IMR-90 (cell line): ENCODE measurements at regions not wholly inside any gene's neighbourhood (a gene's known extent, or its start where the extent isn't known, plus 50 kb on each side); places are given as distances from the start of the nearest gene placed in this dataset.

ENCODE experiments used
- ATAC-seq: fragments of 200-7000 bp; cut with Tn5 transposase; 2 replicates; pipeline ENCODE4 v1.9.1; 2020; ENCODE audit warnings: low read depth, mild to moderate bottlenecking, moderate library complexity
- BruUV-seq: library from RNA; stranded (reverse); fragments of 400-500 nt; replicated peaks from 2 replicates; lab custom pipeline; 2021; lab: Mats Ljungman, UMichigan
- CTCF ChIA-PET: fragments of 300-600 bp; formaldehyde crosslinking; extraction: SDS; loops from one replicate; lab custom pipeline; 2021; ENCODE audit warnings: antibody characterized with exemption; lab: Yijun Ruan, JAX
- POLR2A ChIA-PET: fragments of 300-600 bp; sonication (Branson Sonifier 250); formaldehyde crosslinking; loops from one replicate; lab custom pipeline; 2022; ENCODE audit warnings: antibody characterized with exemption; ENCODE audit not compliant: unreplicated experiment; lab: Charles Lee
- DNase-seq: peaks from one replicate; pipeline ENCODE4 v3.0.0; 2013
- H2AFZ ChIP-seq: replicated peaks from 2 replicates; pipeline ENCODE3; 2013; ENCODE audit warnings: low read length, mild to moderate bottlenecking; ENCODE audit not compliant: poor library complexity
- H2AK5ac ChIP-seq: 2 replicates; pipeline ENCODE4 v1.6.1; 2013; ENCODE audit warnings: low read depth, low read length, inconsistent platforms
- H2AK9ac ChIP-seq: replicated peaks from 2 replicates; pipeline ENCODE3; 2013; ENCODE audit warnings: mild to moderate bottlenecking, low read depth, low read length, moderate library complexity; ENCODE audit not compliant: poor library complexity
- H2BK120ac ChIP-seq: 2 replicates; pipeline ENCODE4 v1.6.1; 2013; ENCODE audit warnings: low read depth, low read length, inconsistent platforms
- H2BK15ac ChIP-seq: 3 replicates; pipeline ENCODE4 v1.6.1; 2013; ENCODE audit warnings: low read depth, low read length, inconsistent platforms
- H2BK20ac ChIP-seq: 2 replicates; pipeline ENCODE4 v1.6.1; 2013; ENCODE audit warnings: low read depth, mild to moderate bottlenecking, inconsistent platforms, low read length, moderate library complexity
- H2BK5ac ChIP-seq: 2 replicates; pipeline ENCODE4 v1.6.1; 2013; ENCODE audit warnings: mild to moderate bottlenecking, low read depth, low read length, inconsistent platforms; ENCODE audit not compliant: poor library complexity, severe bottlenecking
- H3K14ac ChIP-seq: replicated peaks from 2 replicates; pipeline ENCODE4 v1.6.1; 2013; ENCODE audit warnings: low read depth, low read length, inconsistent platforms
- H3K18ac ChIP-seq: 2 replicates; pipeline ENCODE4 v1.6.1; 2013; ENCODE audit warnings: low read depth, low read length, control low read depth
- H3K23ac ChIP-seq: 2 replicates; pipeline ENCODE4 v1.6.1; 2013; ENCODE audit warnings: low read depth, low read length, inconsistent platforms
- H3K27ac ChIP-seq: 2 replicates; pipeline ENCODE4 v1.5.1; 2013; ENCODE audit warnings: mild to moderate bottlenecking, control low read depth, low read length; ENCODE audit not compliant: insufficient read depth
- H3K27me3 ChIP-seq: 2 replicates; pipeline ENCODE4 v1.6.1; 2013; ENCODE audit warnings: low read length; ENCODE audit not compliant: control insufficient read depth, insufficient read depth
- H3K36me3 ChIP-seq: 2 replicates; pipeline ENCODE4 v1.6.1; 2013; ENCODE audit warnings: low read length, mixed read lengths; ENCODE audit not compliant: control insufficient read depth, insufficient read depth
- H3K4ac ChIP-seq: 2 replicates; pipeline ENCODE4 v1.6.1; 2013; ENCODE audit warnings: low read depth, low read length, inconsistent platforms
- H3K4me1 ChIP-seq: 2 replicates; pipeline ENCODE4 v1.6.1; 2013; ENCODE audit warnings: low read length, mixed read lengths; ENCODE audit not compliant: control insufficient read depth, insufficient read depth
- H3K4me2 ChIP-seq: 2 replicates; pipeline ENCODE4 v1.6.1; 2013; ENCODE audit warnings: low read depth, mild to moderate bottlenecking, control low read depth, low read length, moderate library complexity
- H3K4me3 ChIP-seq: 2 replicates; pipeline ENCODE4 v1.5.1; 2013; ENCODE audit warnings: low read depth, mild to moderate bottlenecking, control low read depth, low read length, moderate library complexity; ENCODE audit not compliant: insufficient read depth
- H3K56ac ChIP-seq: 2 replicates; pipeline ENCODE4 v1.6.1; 2013; ENCODE audit warnings: low read length, inconsistent platforms; ENCODE audit not compliant: insufficient read depth; ENCODE audit errors: extremely low read depth
- H3K79me1 ChIP-seq, 2 experiments: 2 replicates each; pipeline ENCODE4 v1.6.1; 2013; ENCODE audit warnings: low read length in 2 of 2, inconsistent platforms in 1 of 2, low read depth in 1 of 2
- H3K9ac ChIP-seq: 2 replicates; pipeline ENCODE4 v1.6.1; 2013; ENCODE audit warnings: low read depth, low read length, control low read depth
- H3K9me1 ChIP-seq: 2 replicates; pipeline ENCODE4 v1.6.1; 2013; ENCODE audit warnings: low read length, inconsistent platforms; ENCODE audit not compliant: insufficient read depth
- H3K9me3 ChIP-seq: 2 replicates; pipeline ENCODE4 v1.6.1; 2013; ENCODE audit warnings: low read length; ENCODE audit not compliant: control insufficient read depth, insufficient read depth
- H4K20me1 ChIP-seq: 2 replicates; pipeline ENCODE4 v1.6.1; 2013; ENCODE audit warnings: low read length, inconsistent platforms; ENCODE audit not compliant: insufficient read depth
- H4K5ac ChIP-seq: 2 replicates; pipeline ENCODE4 v1.6.1; 2013; ENCODE audit warnings: mild to moderate bottlenecking, low read depth, low read length, control low read depth
- H4K8ac ChIP-seq, 2 experiments: 2 replicates each; pipeline ENCODE4 v1.6.1; 2013; ENCODE audit warnings: low read depth in 2 of 2, low read length in 2 of 2, control low read depth in 1 of 2, inconsistent platforms in 1 of 2
- H4K91ac ChIP-seq: 2 replicates; pipeline ENCODE4 v1.6.1; 2013; ENCODE audit warnings: low read depth, low read length, inconsistent platforms; ENCODE audit not compliant: insufficient read depth
- BHLHE40 ChIP-seq: fragments of 150-350 bp; IDR thresholded peaks from 2 replicates; pipeline ENCODE4 v1.6.1; 2016; ENCODE audit warnings: mild to moderate bottlenecking, low read depth, low read length
- CEBPB ChIP-seq: IDR thresholded peaks from 2 replicates; pipeline ENCODE4 v1.6.1; 2012; ENCODE audit warnings: low read depth, low read length, improper control_type of control experiment
- CTCF ChIP-seq: conservative IDR thresholded peaks from 2 replicates; pipeline ENCODE4 v1.5.1; 2012; ENCODE audit warnings: mild to moderate bottlenecking, low read depth, low read length, improper control_type of control experiment
- ELK1 ChIP-seq: fragments of 150-350 bp; IDR thresholded peaks from 2 replicates; pipeline ENCODE4 v1.6.1; 2016; ENCODE audit warnings: low read depth, mild to moderate bottlenecking, low read length, moderate library complexity, borderline replicate concordance
- FOS ChIP-seq: fragments of 150-350 bp; IDR thresholded peaks from 2 replicates; pipeline ENCODE4 v1.6.1; 2016; ENCODE audit warnings: low read depth, low read length
- MXI1 ChIP-seq: IDR thresholded peaks from 2 replicates; pipeline ENCODE4 v1.6.1; 2012; ENCODE audit warnings: low read depth, mild to moderate bottlenecking, low read length, moderate library complexity, borderline replicate concordance
- NFE2L2 ChIP-seq: fragments of 150-350 bp; IDR thresholded peaks from 2 replicates; pipeline ENCODE4 v1.6.1; 2016; ENCODE audit warnings: low read depth, mild to moderate bottlenecking, low read length
- POLR2A ChIP-seq: IDR thresholded peaks from 2 replicates; pipeline ENCODE4 v1.6.1; 2012; ENCODE audit warnings: mild to moderate bottlenecking, low read depth, low read length
- RAD21 ChIP-seq: IDR thresholded peaks from 2 replicates; pipeline ENCODE4 v1.6.1; 2012; ENCODE audit warnings: low read length, improper control_type of control experiment
- RCOR1 ChIP-seq: IDR thresholded peaks from 2 replicates; pipeline ENCODE4 v1.6.1; 2012; ENCODE audit warnings: mild to moderate bottlenecking, low read length, improper control_type of control experiment; ENCODE audit not compliant: insufficient replicate concordance
- RFX5 ChIP-seq: IDR thresholded peaks from 2 replicates; pipeline ENCODE4 v1.8.0; 2012; ENCODE audit warnings: low read depth, mild to moderate bottlenecking, low read length, moderate library complexity
- SMC3 ChIP-seq: fragments of 150-350 bp; IDR thresholded peaks from 2 replicates; pipeline ENCODE4 v1.6.1; 2016; ENCODE audit warnings: low read depth, mild to moderate bottlenecking, antibody characterized with exemption, low read length, moderate library complexity
- USF2 ChIP-seq: fragments of 150-350 bp; IDR thresholded peaks from 2 replicates; pipeline ENCODE4 v1.6.1; 2017; ENCODE audit warnings: mild to moderate bottlenecking, antibody characterized with exemption, low read length, low read depth
- WGBS, 2 experiments: methylation state at CpG; one replicate each; pipeline versions ENCODE4 v1.1.5 to v1.1.7; 2013; ENCODE audit warnings: missing lambda C conversion rate in 2 of 2; ENCODE audit not compliant: insufficient read length in 1 of 2; ENCODE audit errors: extremely low coverage in 2 of 2; 5-methylcytosine and 5-hydroxymethylcytosine counted together
- dilution Hi-C: fragments of 300-500 bp; cut with HindIII; formaldehyde crosslinking; loops from one replicate; pipeline ENCODE4 v1.14.3; 2018; ENCODE audit warnings: low sequenced_read_pairs; ENCODE audit not compliant: unreplicated experiment
- in situ Hi-C: fragments of 300-500 bp; cut with MboI; formaldehyde crosslinking; loops from 3 replicates; pipeline ENCODE4 v1.14.3; 2019; ENCODE audit warnings: low sequenced_read_pairs, inconsistent platforms, mixed read lengths
- intact Hi-C: fragments of 100-400 bp; cut with micrococcal nuclease; formaldehyde crosslinking; loops from 2 replicates; pipeline ENCODE4 v1.10.0; 2022

- no peak for TF ChIP-seq BHLHE40
These were observed 84.6 kb upstream of the CAB39 start (continued) for GRCh38 chr2:230627806-230628724.

- intact Hi-C loops (loop anchor here (5.0 kb wide), 1 partner anchor 166 kb away; no protein-coding TSS in a partner anchor), dilution Hi-C loops (no loop called here), in situ Hi-C loops (no loop called here)
- no peak overlapping the region for H3K4me3 ChIP-seq
- H4K8ac ChIP-seq = no peak overlapping the region
- H3K27me3 ChIP-seq = no peaks in the 10 kb centered on the region
- H3K27ac ChIP-seq = no peak overlapping the region
- no peak for DNase-seq
- H3K9me3 ChIP-seq = no peaks in the 10 kb centered on the region
- H3K4me1 ChIP-seq = no peaks in the 10 kb centered on the region
- H4K91ac ChIP-seq = no peak overlapping the region
- no peak for ATAC-seq
- H3K14ac ChIP-seq = no peak overlapping the region
- WGBS, 2 experiments = no CpG with 5 or more reads among the region's 4 CpGs
- H3K36me3 ChIP-seq = no peaks in the 10 kb centered on the region
- H3K4me2 ChIP-seq = no peak overlapping the region
- no peak overlapping the region for H3K9ac ChIP-seq
- no peak overlapping the region for H2BK15ac ChIP-seq
- no peak overlapping the region for H2AK9ac ChIP-seq
- no peak overlapping the region for H3K23ac ChIP-seq
- no peak overlapping the region for H3K56ac ChIP-seq
- H3K9me1 ChIP-seq = no peaks in the 10 kb centered on the region
- H3K4ac ChIP-seq = no peak overlapping the region
- no TSS peak for BruUV-seq
- H3K79me1 ChIP-seq = no peaks in the 10 kb centered on the region
- H2AFZ ChIP-seq = no peak overlapping the region
- H2BK120ac ChIP-seq = no peak overlapping the region
- no peak overlapping the region for H2AK5ac ChIP-seq
- POLR2A ChIA-PET = no interaction called here
- no peaks in the 10 kb centered on the region for H4K20me1 ChIP-seq
- no peak overlapping the region for H4K5ac ChIP-seq
- CTCF ChIA-PET = no interaction called here
- no peak overlapping the region for H3K18ac ChIP-seq
- no peak overlapping the region for H2BK5ac ChIP-seq
- no peak overlapping the region for H2BK20ac ChIP-seq
- TF ChIP-seq MXI1 (no peak), CTCF (no peak), RFX5 (no peak), CEBPB (no peak), POLR2A (no peak), RCOR1 (no peak), USF2 (no peak), RAD21 (no peak), ELK1 (no peak), FOS (no peak), BHLHE40 (no peak), NFE2L2 (no peak), SMC3 (no peak)
These were observed 81.2 kb upstream of the CAB39 start for GRCh38 chr2:230631470-230631869.
